Activated T-helper 17 cell treated with anti-CD3 and anti-CD28 coated beads, Interleukin-2, amount 50 U/mL, for 72 hours (primary cell): ENCODE measurements at regions not wholly inside any gene's neighbourhood (a gene's known extent, or its start where the extent isn't known, plus 50 kb on each side); places are given as distances from the start of the nearest gene placed in this dataset.

Experiments used
- ATAC-seq: fragments of 150-1000 bp; cut with Tn5 transposase; replicated peaks from 2 replicates; pipeline ENCODE4 v1.10.0; 2021; ENCODE audit warnings: mild to moderate bottlenecking, moderate library complexity
- H3K27ac Mint-ChIP-seq: one replicate; pipeline ENCODE4 v1.8.0; 2022; ENCODE audit warnings: mixed read lengths
- H3K27me3 Mint-ChIP-seq: one replicate; pipeline ENCODE4 v1.8.0; 2022; ENCODE audit warnings: mixed read lengths
- H3K36me3 Mint-ChIP-seq: one replicate; pipeline ENCODE4 v1.8.0; 2022; ENCODE audit warnings: low read depth, mild to moderate bottlenecking, mixed read lengths
- H3K4me1 Mint-ChIP-seq: one replicate; pipeline ENCODE4 v1.8.0; 2022; ENCODE audit warnings: mixed read lengths
- H3K4me3 Mint-ChIP-seq: one replicate; pipeline ENCODE4 v1.8.0; 2022; ENCODE audit warnings: mild to moderate bottlenecking, mixed read lengths
- H3K9me3 Mint-ChIP-seq: one replicate; pipeline ENCODE4 v1.8.0; 2022; ENCODE audit warnings: mixed read lengths

GRCh38 chr12:102746963-102747362, 170.1 kb downstream of the PAH start:
- no peak overlapping the region for H3K27ac Mint-ChIP-seq

GRCh38 chr12:102745971-102746600, 171.0 kb downstream of the PAH start:
- no peak for ATAC-seq
- Mint-ChIP-seq H3K27me3 (no peaks in the 10 kb centered on the region), H3K9me3 (no peaks in the 10 kb centered on the region), H3K27ac (no peak overlapping the region), H3K4me1 (no peaks in the 10 kb centered on the region), H3K4me3 (no peak overlapping the region), H3K36me3 (no peaks in the 10 kb centered on the region)

More at GRCh38 chr12:102746963-102747362, 170.1 kb downstream of the PAH start:
- H3K4me1 Mint-ChIP-seq, result no peaks in the 10 kb centered on the region
- no peak for ATAC-seq
- no peaks in the 10 kb centered on the region for H3K36me3 Mint-ChIP-seq
- H3K9me3 Mint-ChIP-seq, result no peaks in the 10 kb centered on the region
- H3K4me3 Mint-ChIP-seq, result no peak overlapping the region
- no peaks in the 10 kb centered on the region for H3K27me3 Mint-ChIP-seq

- Mint-ChIP-seq H3K27me3 (no peaks in the 10 kb centered on the region), H3K36me3 (no peaks in the 10 kb centered on the region), H3K27ac (no peak overlapping the region), H3K9me3 (no peaks in the 10 kb centered on the region), H3K4me1 (no peaks in the 10 kb centered on the region), H3K4me3 (no peak overlapping the region)
- no peak for ATAC-seq
Observed at GRCh38 chr12:102741196-102741595, 175.8 kb downstream of the PAH start.

- Mint-ChIP-seq H3K27ac (no peak overlapping the region), H3K27me3 (no peaks in the 10 kb centered on the region), H3K36me3 (no peaks in the 10 kb centered on the region), H3K9me3 (no peaks in the 10 kb centered on the region), H3K4me3 (no peak overlapping the region), H3K4me1 (no peaks in the 10 kb centered on the region)
- no peak for ATAC-seq
Observed at GRCh38 chr12:102740141-102740955, 176.7 kb downstream of the PAH start.

GRCh38 chr12:102736328-102736727, 180.7 kb downstream of the PAH start:
- no peaks in the 10 kb centered on the region for H3K9me3 Mint-ChIP-seq
- no peak for ATAC-seq
- H3K36me3 Mint-ChIP-seq, result no peaks in the 10 kb centered on the region
- H3K27ac Mint-ChIP-seq, result no peak overlapping the region
- no peaks in the 10 kb centered on the region for H3K27me3 Mint-ChIP-seq
- no peak overlapping the region for H3K4me3 Mint-ChIP-seq
- H3K4me1 Mint-ChIP-seq, result no peaks in the 10 kb centered on the region

GRCh38 chr12:102735104-102735503, 181.9 kb downstream of the PAH start:
- Mint-ChIP-seq H3K36me3 (no peaks in the 10 kb centered on the region), H3K4me3 (no peak overlapping the region), H3K9me3 (peaks cover 4% of the 10 kb centered on the region), H3K4me1 (no peaks in the 10 kb centered on the region), H3K27me3 (no peaks in the 10 kb centered on the region), H3K27ac (no peak overlapping the region)
- ATAC-seq, result no peak

GRCh38 chr12:102730996-102731395, 186.0 kb downstream of the PAH start:
- Mint-ChIP-seq H3K27me3 (no peaks in the 10 kb centered on the region), H3K4me1 (no peaks in the 10 kb centered on the region), H3K36me3 (no peaks in the 10 kb centered on the region), H3K27ac (no peak overlapping the region), H3K9me3 (peaks cover 4% of the 10 kb centered on the region), H3K4me3 (no peak overlapping the region)
- no peak for ATAC-seq

- no peak overlapping the region for H3K27ac Mint-ChIP-seq
- H3K9me3 Mint-ChIP-seq, result peaks cover 4% of the 10 kb centered on the region
- no peaks in the 10 kb centered on the region for H3K36me3 Mint-ChIP-seq
- no peaks in the 10 kb centered on the region for H3K4me1 Mint-ChIP-seq
- no peaks in the 10 kb centered on the region for H3K27me3 Mint-ChIP-seq
- H3K4me3 Mint-ChIP-seq, result no peak overlapping the region
- ATAC-seq, result peak; percentile 70
Observed at GRCh38 chr12:102728506-102729242, 188.4 kb downstream of the PAH start.

- H3K4me3 Mint-ChIP-seq, result no peak overlapping the region
- ATAC-seq, result no peak
- H3K36me3 Mint-ChIP-seq, result no peaks in the 10 kb centered on the region
- no peaks in the 10 kb centered on the region for H3K4me1 Mint-ChIP-seq
- no peak overlapping the region for H3K27ac Mint-ChIP-seq
- H3K9me3 Mint-ChIP-seq, result peaks cover 4% of the 10 kb centered on the region
- no peaks in the 10 kb centered on the region for H3K27me3 Mint-ChIP-seq
Observed at GRCh38 chr12:102726686-102727085, 190.4 kb downstream of the PAH start.

GRCh38 chr12:102722147-102722546, 194.9 kb downstream of the PAH start:
- Mint-ChIP-seq H3K27me3 (no peaks in the 10 kb centered on the region), H3K9me3 (no peaks in the 10 kb centered on the region), H3K36me3 (no peaks in the 10 kb centered on the region), H3K4me3 (no peak overlapping the region), H3K4me1 (no peaks in the 10 kb centered on the region), H3K27ac (no peak overlapping the region)
- no peak for ATAC-seq

- no peak for ATAC-seq
- Mint-ChIP-seq H3K27me3 (peaks cover 7% of the 10 kb centered on the region), H3K36me3 (no peaks in the 10 kb centered on the region), H3K4me1 (no peaks in the 10 kb centered on the region), H3K27ac (no peak overlapping the region), H3K4me3 (no peak overlapping the region), H3K9me3 (peaks cover 10% of the 10 kb centered on the region)
Observed at GRCh38 chr12:102708108-102708507, 208.9 kb downstream of the PAH start.

- Mint-ChIP-seq H3K36me3 (no peaks in the 10 kb centered on the region), H3K27me3 (peaks cover 3% of the 10 kb centered on the region), H3K27ac (no peak overlapping the region), H3K9me3 (no peaks in the 10 kb centered on the region), H3K4me1 (no peaks in the 10 kb centered on the region), H3K4me3 (no peak overlapping the region)
- ATAC-seq, result no peak
Observed at GRCh38 chr12:102702447-102703114, 214.5 kb downstream of the PAH start.

GRCh38 chr12:102696045-102696444, 215.7 kb upstream of the IGF1 start:
- H3K9me3 Mint-ChIP-seq, result peaks cover 3% of the 10 kb centered on the region
- no peaks in the 10 kb centered on the region for H3K36me3 Mint-ChIP-seq
- H3K4me3 Mint-ChIP-seq, result no peak overlapping the region
- H3K27me3 Mint-ChIP-seq, result no peaks in the 10 kb centered on the region
- no peak for ATAC-seq
- H3K4me1 Mint-ChIP-seq, result no peaks in the 10 kb centered on the region
- no peak overlapping the region for H3K27ac Mint-ChIP-seq

- H3K9me3 Mint-ChIP-seq, result peaks cover 3% of the 10 kb centered on the region
Observed at GRCh38 chr12:102694903-102695302, 214.5 kb upstream of the IGF1 start.

More at GRCh38 chr12:102694903-102695302, 214.5 kb upstream of the IGF1 start:
- Mint-ChIP-seq H3K27me3 (no peaks in the 10 kb centered on the region), H3K4me1 (no peaks in the 10 kb centered on the region), H3K27ac (no peak overlapping the region), H3K4me3 (no peak overlapping the region), H3K36me3 (no peaks in the 10 kb centered on the region)
- no peak for ATAC-seq
